ENCODE measurements at regions not wholly inside any gene's neighbourhood (a gene's known extent, or its start where the extent isn't known, plus 50 kb on each side); places are given as distances from the start of the nearest gene placed in this dataset.

DNA sequence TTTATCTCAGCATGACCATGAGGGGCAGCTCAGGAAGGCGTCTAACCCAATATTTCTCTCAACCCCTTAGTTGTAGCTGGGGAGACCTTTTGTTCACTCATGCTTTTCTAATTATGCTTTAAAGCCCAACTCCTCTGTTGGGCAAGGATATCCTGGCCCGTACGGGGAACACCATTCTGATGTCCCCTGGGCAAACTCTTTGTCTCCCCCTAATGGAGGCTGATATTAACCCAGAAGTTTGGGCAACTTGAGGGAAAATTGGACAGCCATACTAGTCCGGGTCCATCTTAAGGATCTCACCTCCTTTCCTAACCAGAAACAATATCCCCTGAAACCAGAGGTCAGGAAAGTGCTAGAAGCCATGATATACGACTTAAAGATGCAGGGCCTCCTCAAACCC, 143.7 kb upstream of the COX10 start:
- H3K27ac Mint-ChIP-seq = no peak overlapping the region
- peaks cover 7% of the 10 kb centered on the region; the same call in 1 of the 2 replicates for H3K9me3 Mint-ChIP-seq
- no peaks in the 10 kb centered on the region for H3K36me3 Mint-ChIP-seq
- ChIA-PET POLR2A (no interaction called here), CTCF (interaction anchor here (0.6 kb wide), 1 partner anchor 20 kb away, joined by 7 read pairs; no protein-coding TSS in a partner anchor)
- peaks cover 16% of the 10 kb centered on the region for H3K4me1 Mint-ChIP-seq
- no peak for TF ChIP-seq USF1 (CRISPR knock-in tag; IDR thresholded peaks at IDR 0.05)
- TF ChIP-seq, protein P1, sequence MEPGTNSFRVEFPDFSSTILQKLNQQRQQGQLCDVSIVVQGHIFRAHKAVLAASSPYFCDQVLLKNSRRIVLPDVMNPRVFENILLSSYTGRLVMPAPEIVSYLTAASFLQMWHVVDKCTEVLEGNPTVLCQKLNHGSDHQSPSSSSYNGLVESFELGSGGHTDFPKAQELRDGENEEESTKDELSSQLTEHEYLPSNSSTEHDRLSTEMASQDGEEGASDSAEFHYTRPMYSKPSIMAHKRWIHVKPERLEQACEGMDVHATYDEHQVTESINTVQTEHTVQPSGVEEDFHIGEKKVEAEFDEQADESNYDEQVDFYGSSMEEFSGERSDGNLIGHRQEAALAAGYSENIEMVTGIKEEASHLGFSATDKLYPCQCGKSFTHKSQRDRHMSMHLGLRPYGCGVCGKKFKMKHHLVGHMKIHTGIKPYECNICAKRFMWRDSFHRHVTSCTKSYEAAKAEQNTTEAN (CRISPR knock-in tag; IDR thresholded peaks at IDR 0.05) = no peak
- no peak for TF ChIP-seq ETV6 (CRISPR knock-in tag; IDR thresholded peaks at IDR 0.05)
- TF ChIP-seq ZNF281 (CRISPR knock-in tag; IDR thresholded peaks at IDR 0.05) = no peak
- TF ChIP-seq PRRX2 (CRISPR knock-in tag; IDR thresholded peaks at IDR 0.05) = no peak
- TF ChIP-seq ZNF425 (CRISPR knock-in tag; conservative IDR thresholded peaks at IDR 0.05) = no peak
- no peak for TF ChIP-seq ZNF317 (CRISPR knock-in tag; IDR thresholded peaks at IDR 0.05; ENCODE audit: borderline replicate concordance, low read depth)
- no peak for TF ChIP-seq GRHL2 (CRISPR knock-in tag; IDR thresholded peaks at IDR 0.05; ENCODE audit: insufficient replicate concordance, severe bottlenecking)
- TF ChIP-seq ZNF263 (CRISPR knock-in tag; IDR thresholded peaks at IDR 0.05; ENCODE audit: low read depth) = no peak
- TF ChIP-seq, protein P2, sequence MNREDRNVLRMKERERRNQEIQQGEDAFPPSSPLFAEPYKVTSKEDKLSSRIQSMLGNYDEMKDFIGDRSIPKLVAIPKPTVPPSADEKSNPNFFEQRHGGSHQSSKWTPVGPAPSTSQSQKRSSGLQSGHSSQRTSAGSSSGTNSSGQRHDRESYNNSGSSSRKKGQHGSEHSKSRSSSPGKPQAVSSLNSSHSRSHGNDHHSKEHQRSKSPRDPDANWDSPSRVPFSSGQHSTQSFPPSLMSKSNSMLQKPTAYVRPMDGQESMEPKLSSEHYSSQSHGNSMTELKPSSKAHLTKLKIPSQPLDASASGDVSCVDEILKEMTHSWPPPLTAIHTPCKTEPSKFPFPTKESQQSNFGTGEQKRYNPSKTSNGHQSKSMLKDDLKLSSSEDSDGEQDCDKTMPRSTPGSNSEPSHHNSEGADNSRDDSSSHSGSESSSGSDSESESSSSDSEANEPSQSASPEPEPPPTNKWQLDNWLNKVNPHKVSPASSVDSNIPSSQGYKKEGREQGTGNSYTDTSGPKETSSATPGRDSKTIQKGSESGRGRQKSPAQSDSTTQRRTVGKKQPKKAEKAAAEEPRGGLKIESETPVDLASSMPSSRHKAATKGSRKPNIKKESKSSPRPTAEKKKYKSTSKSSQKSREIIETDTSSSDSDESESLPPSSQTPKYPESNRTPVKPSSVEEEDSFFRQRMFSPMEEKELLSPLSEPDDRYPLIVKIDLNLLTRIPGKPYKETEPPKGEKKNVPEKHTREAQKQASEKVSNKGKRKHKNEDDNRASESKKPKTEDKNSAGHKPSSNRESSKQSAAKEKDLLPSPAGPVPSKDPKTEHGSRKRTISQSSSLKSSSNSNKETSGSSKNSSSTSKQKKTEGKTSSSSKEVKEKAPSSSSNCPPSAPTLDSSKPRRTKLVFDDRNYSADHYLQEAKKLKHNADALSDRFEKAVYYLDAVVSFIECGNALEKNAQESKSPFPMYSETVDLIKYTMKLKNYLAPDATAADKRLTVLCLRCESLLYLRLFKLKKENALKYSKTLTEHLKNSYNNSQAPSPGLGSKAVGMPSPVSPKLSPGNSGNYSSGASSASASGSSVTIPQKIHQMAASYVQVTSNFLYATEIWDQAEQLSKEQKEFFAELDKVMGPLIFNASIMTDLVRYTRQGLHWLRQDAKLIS (CRISPR knock-in tag; IDR thresholded peaks at IDR 0.05; ENCODE audit: borderline replicate concordance) = no peak
- TF ChIP-seq OVOL2 (CRISPR knock-in tag; IDR thresholded peaks at IDR 0.05; ENCODE audit: borderline replicate concordance) = no peak
- TF ChIP-seq ELF4 (CRISPR knock-in tag; IDR thresholded peaks at IDR 0.05; ENCODE audit: low read depth) = no peak
- TF ChIP-seq ZNF416 (CRISPR knock-in tag; IDR thresholded peaks at IDR 0.05) = no peak
- H3K27me3 Mint-ChIP-seq (ENCODE audit: low read depth) = no peaks in the 10 kb centered on the region
- ATAC-seq (no peak), DNase-seq (ENCODE audit: low spot score) (no peak)
- H3K4me3 Mint-ChIP-seq = no peak overlapping the region

DNA sequence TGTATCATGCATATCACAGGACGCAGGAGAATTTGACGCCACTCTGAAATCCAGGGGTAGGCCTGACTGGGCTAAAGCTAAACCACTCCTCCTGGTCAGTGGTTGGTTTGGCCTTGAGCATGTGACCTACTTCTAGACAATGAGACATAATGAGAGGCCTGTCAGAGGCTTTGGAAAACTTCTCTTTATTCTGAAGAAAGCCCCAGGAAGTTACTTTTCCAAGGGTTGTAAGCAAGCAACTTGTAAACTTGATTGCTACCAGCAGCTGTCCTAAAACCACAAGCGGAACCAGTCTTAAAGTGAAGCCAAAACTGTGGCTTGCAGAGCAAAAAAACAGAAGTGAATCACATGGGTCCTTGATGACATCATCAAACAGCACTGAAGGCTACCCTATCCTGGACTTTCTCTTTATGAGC, 138.2 kb upstream of the COX10 start:
- no peak overlapping the region for H3K4me3 Mint-ChIP-seq
- H3K27ac Mint-ChIP-seq = no peak overlapping the region

More for the DNA sequence above, 138.2 kb upstream of the COX10 start:
- ChIA-PET CTCF (interaction anchor here (0.7 kb wide), 1 partner anchor 9 kb away, joined by 3 read pairs; no protein-coding TSS in a partner anchor), POLR2A (no interaction called here)
- Mint-ChIP-seq H3K36me3 (no peaks in the 10 kb centered on the region), H3K4me1 (peaks cover 23% of the 10 kb centered on the region), H3K9me3 (no peaks in the 10 kb centered on the region), H3K27me3 (ENCODE audit: low read depth) (no peaks in the 10 kb centered on the region)
- ATAC-seq (no peak; the same call in 1 of the 2 replicates), DNase-seq (ENCODE audit: low spot score) (no peak)
- TF ChIP-seq OVOL2 (CRISPR knock-in tag; IDR thresholded peaks at IDR 0.05; ENCODE audit: borderline replicate concordance) (no peak), GTF2I (CRISPR knock-in tag; conservative IDR thresholded peaks at IDR 0.05) (no peak), USF2 (CRISPR knock-in tag; IDR thresholded peaks at IDR 0.05) (peak; percentile 30; the same call in 1 of the 2 replicates), HMGXB4 (CRISPR knock-in tag; IDR thresholded peaks at IDR 0.05) (no peak)
- TF ChIP-seq, protein P3, sequence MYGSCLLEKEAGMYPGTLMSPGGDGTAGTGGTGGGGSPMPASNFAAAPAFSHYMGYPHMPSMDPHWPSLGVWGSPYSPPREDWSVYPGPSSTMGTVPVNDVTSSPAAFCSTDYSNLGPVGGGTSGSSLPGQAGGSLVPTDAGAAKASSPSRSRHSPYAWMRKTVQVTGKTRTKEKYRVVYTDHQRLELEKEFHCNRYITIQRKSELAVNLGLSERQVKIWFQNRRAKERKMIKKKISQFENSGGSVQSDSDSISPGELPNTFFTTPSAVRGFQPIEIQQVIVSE (CRISPR knock-in tag; IDR thresholded peaks at IDR 0.05; ENCODE audit: borderline replicate concordance) = no peak

All from WTC11 (cell line).